ENCODE measurements at regions not wholly inside any gene's neighbourhood (a gene's known extent, or its start where the extent isn't known, plus 50 kb on each side); places are given as distances from the start of the nearest gene placed in this dataset.

GRCh38 chr6:4645713-4646360 is 130.4 kb upstream of the CDYL start:
- DNase-seq (ENCODE audit: extremely low spot score): no peak

GRCh38 chr6:4644996-4645395 is 131.2 kb upstream of the CDYL start:
- CTCF ChIA-PET: no interaction called here
- no peak for TF ChIP-seq CTCF (IDR thresholded peaks at IDR 0.05; ENCODE audit: control extremely low read depth, extremely low read depth, low read depth, missing control alignments)
- POLR2A ChIA-PET: no interaction called here
- no peak for DNase-seq (ENCODE audit: extremely low spot score)

More at GRCh38 chr6:4645713-4646360, 130.4 kb upstream of the CDYL start:
- no peak for TF ChIP-seq CTCF (IDR thresholded peaks at IDR 0.05; ENCODE audit: control extremely low read depth, extremely low read depth, low read depth, missing control alignments)
- ChIA-PET CTCF (no interaction called here), POLR2A (no interaction called here)

- TF ChIP-seq CTCF (IDR thresholded peaks at IDR 0.05; ENCODE audit: control extremely low read depth, extremely low read depth, low read depth, missing control alignments): no peak
- CTCF ChIA-PET: no interaction called here
- DNase-seq (ENCODE audit: extremely low spot score): no peak
- POLR2A ChIA-PET: no interaction called here
Measured at GRCh38 chr6:4641461-4641860, 134.7 kb upstream of the CDYL start.

DNA sequence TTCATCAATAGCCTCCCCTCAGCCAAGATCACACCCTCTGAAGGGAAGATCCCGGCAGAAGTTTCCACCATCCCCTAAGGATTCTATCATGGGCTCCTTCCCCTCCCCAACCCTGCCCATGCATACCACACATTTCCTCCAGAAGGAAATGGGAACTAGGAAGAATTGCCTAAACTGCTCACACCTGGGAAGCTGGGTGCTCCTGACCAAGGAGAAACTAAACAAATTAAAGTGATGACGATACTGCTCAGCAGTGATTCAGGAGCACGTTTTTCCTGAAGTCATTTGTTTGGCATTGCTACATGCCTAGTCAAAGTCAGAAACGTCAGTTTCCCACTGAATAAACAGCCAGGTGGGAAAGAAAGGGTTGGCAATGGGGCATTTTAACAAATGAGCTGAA is 136.1 kb upstream of the CDYL start:
- ChIA-PET POLR2A (no interaction called here), CTCF (no interaction called here)
- no peak for DNase-seq (ENCODE audit: extremely low spot score)
- TF ChIP-seq CTCF (IDR thresholded peaks at IDR 0.05; ENCODE audit: control extremely low read depth, extremely low read depth, low read depth, missing control alignments): no peak

- POLR2A ChIA-PET: no interaction called here
- no peak for TF ChIP-seq CTCF (IDR thresholded peaks at IDR 0.05; ENCODE audit: control extremely low read depth, extremely low read depth, low read depth, missing control alignments)
- CTCF ChIA-PET: no interaction called here
- DNase-seq (ENCODE audit: extremely low spot score): no peak
Measured at GRCh38 chr6:4638641-4639040, 137.6 kb upstream of the CDYL start.

- DNase-seq (ENCODE audit: extremely low spot score): peak; percentile 40
- no peak for TF ChIP-seq CTCF (IDR thresholded peaks at IDR 0.05; ENCODE audit: control extremely low read depth, extremely low read depth, low read depth, missing control alignments)
- ChIA-PET POLR2A (no interaction called here), CTCF (no interaction called here)
Measured at GRCh38 chr6:4637691-4638433, 138.3 kb upstream of the CDYL start.

All from GM10248 (cell line).